Activated CD4-positive, alpha-beta memory T cell treated with anti-CD3 and anti-CD28 coated beads, Interleukin-2, amount 10 ng/mL, durations not matched to agents 7 days and 5 days (primary cell): ENCODE measurements at regions not wholly inside any gene's neighbourhood (a gene's known extent, or its start where the extent isn't known, plus 50 kb on each side); places are given as distances from the start of the nearest gene placed in this dataset.
A peak's percentile ranks its signal among the peaks of the same experiment; 100 is the strongest.

Source experiments
- CTCF ChIA-PET: fragments of 350-600 bp; sonication (Branson Sonifier 250); formaldehyde crosslinking; loops from one replicate; lab custom pipeline; 2021; ENCODE audit warnings: antibody characterized with exemption, inconsistent platforms; lab: Charles Lee
- POLR2A ChIA-PET: fragments of 350-600 bp; sonication (Branson Sonifier 250); formaldehyde crosslinking; loops from one replicate; lab custom pipeline; 2021; ENCODE audit warnings: antibody characterized with exemption; lab: Charles Lee
- DNase-seq: peaks from one replicate; pipeline ENCODE4 v3.0.0-alpha.2; 2020
- H3K27ac Mint-ChIP-seq: one replicate; pipeline ENCODE4 v1.8.0; 2021; ENCODE audit warnings: mild to moderate bottlenecking, mixed read lengths
- H3K27me3 Mint-ChIP-seq: one replicate; pipeline ENCODE4 v1.8.0; 2021; ENCODE audit warnings: mixed read lengths
- H3K36me3 Mint-ChIP-seq: one replicate; pipeline ENCODE4 v1.8.0; 2021; ENCODE audit warnings: low read depth, mixed read lengths
- H3K4me1 Mint-ChIP-seq: one replicate; pipeline ENCODE4 v1.8.0; 2021; ENCODE audit warnings: mixed read lengths
- H3K4me3 Mint-ChIP-seq: one replicate; pipeline ENCODE4 v1.8.0; 2021; ENCODE audit warnings: mild to moderate bottlenecking, mixed read lengths
- H3K9me3 Mint-ChIP-seq: one replicate; pipeline ENCODE4 v1.8.0; 2021; ENCODE audit warnings: mixed read lengths

- Mint-ChIP-seq H3K36me3 (no peaks in the 10 kb centered on the region), H3K4me1 (peaks cover 4% of the 10 kb centered on the region), H3K27me3 (peaks cover 2% of the 10 kb centered on the region), H3K9me3 (no peaks in the 10 kb centered on the region), H3K27ac (no peak overlapping the region), H3K4me3 (no peak overlapping the region)
- ChIA-PET CTCF (interaction anchor here (0.6 to 6.2 kb wide), 23 partner anchors 8 to 679 kb away, joined by 3 to 78 read pairs (median 4); no protein-coding TSS in a partner anchor), POLR2A (interaction anchor here (1.2 kb wide), 1 partner anchor 266 kb away, joined by 3 read pairs; no protein-coding TSS in a partner anchor)
- DNase-seq = peak; percentile 74
These were observed 295.1 kb upstream of the PLET1 start for GRCh38 chr11:112555491-112556364.

GRCh38 chr11:112558691-112559090, 298.0 kb upstream of the PLET1 start:
- H3K4me1 Mint-ChIP-seq = peaks cover 4% of the 10 kb centered on the region
- no peaks in the 10 kb centered on the region for H3K36me3 Mint-ChIP-seq
- CTCF ChIA-PET = interaction anchor here (6.2 kb wide), 1 partner anchor 273 kb away, joined by 78 read pairs; no protein-coding TSS in a partner anchor
- POLR2A ChIA-PET = no interaction called here
- DNase-seq = no peak
- H3K27ac Mint-ChIP-seq = no peak overlapping the region
- H3K4me3 Mint-ChIP-seq = no peak overlapping the region
- H3K27me3 Mint-ChIP-seq = no peaks in the 10 kb centered on the region
- H3K9me3 Mint-ChIP-seq = no peaks in the 10 kb centered on the region

GRCh38 chr11:112563808-112564207, 303.1 kb upstream of the PLET1 start:
- no peak overlapping the region for H3K27ac Mint-ChIP-seq
- DNase-seq = no peak
- H3K27me3 Mint-ChIP-seq = peaks cover 10% of the 10 kb centered on the region
- no peaks in the 10 kb centered on the region for H3K4me1 Mint-ChIP-seq
- no peaks in the 10 kb centered on the region for H3K9me3 Mint-ChIP-seq
- ChIA-PET CTCF (interaction anchor here (1.5 to 2.4 kb wide), 2 partner anchors 8 to 275 kb away, joined by 3 to 11 read pairs; no protein-coding TSS in a partner anchor), POLR2A (no interaction called here)
- H3K36me3 Mint-ChIP-seq = no peaks in the 10 kb centered on the region
- no peak overlapping the region for H3K4me3 Mint-ChIP-seq

GRCh38 chr11:112564228-112564955, 303.7 kb upstream of the PLET1 start:
- H3K9me3 Mint-ChIP-seq = no peaks in the 10 kb centered on the region
- H3K4me1 Mint-ChIP-seq = no peaks in the 10 kb centered on the region
- H3K4me3 Mint-ChIP-seq = no peak overlapping the region
- no peak for DNase-seq
- H3K27ac Mint-ChIP-seq = no peak overlapping the region
- ChIA-PET CTCF (interaction anchor here (1.5 to 2.4 kb wide), 2 partner anchors 9 to 276 kb away, joined by 3 to 11 read pairs; no protein-coding TSS in a partner anchor), POLR2A (no interaction called here)
- H3K36me3 Mint-ChIP-seq = no peaks in the 10 kb centered on the region
- peaks cover 14% of the 10 kb centered on the region for H3K27me3 Mint-ChIP-seq

- Mint-ChIP-seq H3K27me3 (peaks cover 16% of the 10 kb centered on the region), H3K27ac (no peak overlapping the region), H3K4me1 (no peaks in the 10 kb centered on the region), H3K4me3 (no peak overlapping the region), H3K36me3 (no peaks in the 10 kb centered on the region), H3K9me3 (no peaks in the 10 kb centered on the region)
- no peak for DNase-seq
- ChIA-PET POLR2A (no interaction called here), CTCF (interaction anchor here (1.8 to 2.4 kb wide), 2 partner anchors 10 to 22 kb away, joined by 7 to 11 read pairs; no protein-coding TSS in a partner anchor)
These were observed 304.9 kb upstream of the PLET1 start for GRCh38 chr11:112565551-112565950.

GRCh38 chr11:112566124-112566523, 305.5 kb upstream of the PLET1 start:
- no peak overlapping the region for H3K4me3 Mint-ChIP-seq
- POLR2A ChIA-PET = no interaction called here
- no peak overlapping the region for H3K27ac Mint-ChIP-seq
- H3K4me1 Mint-ChIP-seq = no peaks in the 10 kb centered on the region
- CTCF ChIA-PET = interaction anchor here (1.8 to 2.4 kb wide), 2 partner anchors 11 to 22 kb away, joined by 7 to 11 read pairs; no protein-coding TSS in a partner anchor
- no peaks in the 10 kb centered on the region for H3K36me3 Mint-ChIP-seq
- DNase-seq = no peak
- no peaks in the 10 kb centered on the region for H3K9me3 Mint-ChIP-seq
- H3K27me3 Mint-ChIP-seq = peaks cover 16% of the 10 kb centered on the region

- H3K4me1 Mint-ChIP-seq = no peaks in the 10 kb centered on the region
- H3K27me3 Mint-ChIP-seq = peaks cover 18% of the 10 kb centered on the region
These were observed 309.7 kb upstream of the PLET1 start for GRCh38 chr11:112570333-112570732.

GRCh38 chr11:112579282-112579681, 318.6 kb upstream of the PLET1 start:
- Mint-ChIP-seq H3K36me3 (no peaks in the 10 kb centered on the region), H3K4me1 (peaks cover 4% of the 10 kb centered on the region), H3K4me3 (no peak overlapping the region), H3K27me3 (peaks cover 5% of the 10 kb centered on the region), H3K27ac (no peak overlapping the region), H3K9me3 (no peaks in the 10 kb centered on the region)
- no peak for DNase-seq
- ChIA-PET POLR2A (no interaction called here), CTCF (no interaction called here)

More at GRCh38 chr11:112570333-112570732, 309.7 kb upstream of the PLET1 start:
- POLR2A ChIA-PET = no interaction called here
- no peak for DNase-seq
- H3K4me3 Mint-ChIP-seq = no peak overlapping the region
- H3K9me3 Mint-ChIP-seq = no peaks in the 10 kb centered on the region
- CTCF ChIA-PET = interaction anchor here (1.2 to 1.3 kb wide), 2 partner anchors 15 to 18 kb away, joined by 5 to 7 read pairs; no protein-coding TSS in a partner anchor
- no peaks in the 10 kb centered on the region for H3K36me3 Mint-ChIP-seq
- no peak overlapping the region for H3K27ac Mint-ChIP-seq

- no peak overlapping the region for H3K27ac Mint-ChIP-seq
- peaks cover 5% of the 10 kb centered on the region for H3K27me3 Mint-ChIP-seq
- no peak for DNase-seq
- POLR2A ChIA-PET = no interaction called here
- CTCF ChIA-PET = no interaction called here
- no peak overlapping the region for H3K4me3 Mint-ChIP-seq
- H3K4me1 Mint-ChIP-seq = peaks cover 4% of the 10 kb centered on the region
- H3K36me3 Mint-ChIP-seq = no peaks in the 10 kb centered on the region
- no peaks in the 10 kb centered on the region for H3K9me3 Mint-ChIP-seq
These were observed 320.2 kb upstream of the PLET1 start for GRCh38 chr11:112580864-112581263.

GRCh38 chr11:112581747-112582146, 321.1 kb upstream of the PLET1 start:
- Mint-ChIP-seq H3K4me3 (no peak overlapping the region), H3K27me3 (peaks cover 8% of the 10 kb centered on the region), H3K36me3 (no peaks in the 10 kb centered on the region), H3K4me1 (peaks cover 4% of the 10 kb centered on the region), H3K9me3 (no peaks in the 10 kb centered on the region), H3K27ac (no peak overlapping the region)
- no peak for DNase-seq
- ChIA-PET CTCF (no interaction called here), POLR2A (no interaction called here)

GRCh38 chr11:112582366-112582765, 321.7 kb upstream of the PLET1 start:
- ChIA-PET POLR2A (no interaction called here), CTCF (interaction anchor here (1.2 kb wide), 1 partner anchor 707 kb away, joined by 3 read pairs; no protein-coding TSS in a partner anchor)
- no peak overlapping the region for H3K4me3 Mint-ChIP-seq
- no peaks in the 10 kb centered on the region for H3K36me3 Mint-ChIP-seq
- peaks cover 8% of the 10 kb centered on the region for H3K27me3 Mint-ChIP-seq
- H3K9me3 Mint-ChIP-seq = no peaks in the 10 kb centered on the region
- DNase-seq = no peak
- peaks cover 4% of the 10 kb centered on the region for H3K4me1 Mint-ChIP-seq
- H3K27ac Mint-ChIP-seq = no peak overlapping the region

- H3K27ac Mint-ChIP-seq = no peak overlapping the region
- ChIA-PET CTCF (interaction anchor here (1.2 kb wide), 1 partner anchor 706 kb away, joined by 3 read pairs; no protein-coding TSS in a partner anchor), POLR2A (interaction anchor here (0.7 kb wide), 1 partner anchor 319 kb away, joined by 3 read pairs; no protein-coding TSS in a partner anchor)
- H3K27me3 Mint-ChIP-seq = peaks cover 8% of the 10 kb centered on the region
- DNase-seq = no peak
- H3K9me3 Mint-ChIP-seq = no peaks in the 10 kb centered on the region
- no peak overlapping the region for H3K4me3 Mint-ChIP-seq
- no peaks in the 10 kb centered on the region for H3K36me3 Mint-ChIP-seq
- H3K4me1 Mint-ChIP-seq = peaks cover 5% of the 10 kb centered on the region
These were observed 322.7 kb upstream of the PLET1 start for GRCh38 chr11:112583261-112583893.
